HEK293 (cell line): ENCODE measurements at regions not wholly inside any gene's neighbourhood (a gene's known extent, or its start where the extent isn't known, plus 50 kb on each side); places are given as distances from the start of the nearest gene placed in this dataset.

Source experiments
- CTCF ChIA-PET: fragments of 350-600 bp; formaldehyde crosslinking; extraction: SDS; loops from one replicate; lab custom pipeline; 2021; ENCODE audit warnings: antibody characterized with exemption; lab: Yijun Ruan, JAX
- POLR2A ChIA-PET: fragments of 300-600 bp; formaldehyde crosslinking; extraction: SDS; loops from one replicate; lab custom pipeline; 2020; ENCODE audit warnings: antibody characterized with exemption, inconsistent platforms; lab: Yijun Ruan, JAX
- H3K27ac ChIP-seq: fragments of 200-500 bp; sonication (Bioruptor generic); 2 replicates; pipeline ENCODE4 v1.5.1; 2014; ENCODE audit warnings: low read depth, low read length, control low read depth, inconsistent platforms; ENCODE audit errors: extremely low read depth
- H3K36me3 ChIP-seq, 2 experiments: fragments of 200-500 bp in 1 of 2; sonication (Bioruptor generic) in 1 of 2; 1 replicate in 1 of 2; 2 replicates in 1 of 2; pipeline ENCODE4 v1.5.1; 2014 to 2017; ENCODE audit warnings: inconsistent platforms in 2 of 2, low read length in 2 of 2; ENCODE audit not compliant: control insufficient read depth in 2 of 2, insufficient read depth in 1 of 2
- H3K4me1 ChIP-seq: fragments of 200-500 bp; sonication (Bioruptor generic); 2 replicates; pipeline ENCODE4 v1.5.1; 2014; ENCODE audit warnings: mild to moderate bottlenecking, low read length, inconsistent platforms; ENCODE audit not compliant: control insufficient read depth, insufficient read depth
- H3K4me3 ChIP-seq: 2 replicates; pipeline ENCODE4 v1.5.1; 2011; ENCODE audit warnings: low read depth, mild to moderate bottlenecking, control low read depth, low read length, moderate library complexity
- H3K9me3 ChIP-seq: fragments of 200-500 bp; sonication (Bioruptor generic); 2 replicates; pipeline ENCODE4 v1.5.1; 2014; ENCODE audit warnings: low read depth, low read length, inconsistent platforms; ENCODE audit not compliant: control insufficient read depth, insufficient read depth
- GLI2 ChIP-seq: fragments of 450-650 bp; formaldehyde crosslinking; IDR thresholded peaks from 2 replicates; pipeline ENCODE4; 2017; ENCODE audit warnings: missing biosample characterization, missing genetic modification characterization, low read depth, borderline replicate concordance
- KLF16 ChIP-seq: fragments of 450-650 bp; formaldehyde crosslinking; IDR thresholded peaks from 2 replicates; pipeline ENCODE4 v1.5.1; 2017; ENCODE audit warnings: missing biosample characterization, missing genetic modification characterization
- KLF8 ChIP-seq: fragments of 450-650 bp; formaldehyde crosslinking; IDR thresholded peaks from 2 replicates; pipeline ENCODE4 v1.5.1; 2016; ENCODE audit warnings: missing biosample characterization, missing genetic modification characterization
- YY2 ChIP-seq: fragments of 450-650 bp; formaldehyde crosslinking; IDR thresholded peaks from 2 replicates; pipeline ENCODE4 v1.5.1; 2016; ENCODE audit warnings: missing biosample characterization, missing genetic modification characterization
- ZBTB48 ChIP-seq: fragments of 450-650 bp; formaldehyde crosslinking; IDR thresholded peaks from 2 replicates; pipeline ENCODE4 v1.5.1; 2016; ENCODE audit warnings: missing biosample characterization, missing genetic modification characterization
- ZBTB7A ChIP-seq: fragments of 450-650 bp; formaldehyde crosslinking; IDR thresholded peaks from 2 replicates; pipeline ENCODE4 v1.5.1; 2016; ENCODE audit warnings: low read depth, missing biosample characterization, missing genetic modification characterization
- ZFP41 ChIP-seq: fragments of 450-650 bp; formaldehyde crosslinking; IDR thresholded peaks from 2 replicates; pipeline ENCODE4 v1.5.1; 2016; ENCODE audit warnings: missing biosample characterization, missing genetic modification characterization, borderline replicate concordance
- ZNF10 ChIP-seq: fragments of 450-650 bp; formaldehyde crosslinking; IDR thresholded peaks from 2 replicates; pipeline ENCODE4 v1.5.1; 2017; ENCODE audit warnings: missing biosample characterization, missing genetic modification characterization
- ZNF155 ChIP-seq: fragments of 450-650 bp; formaldehyde crosslinking; IDR thresholded peaks from 2 replicates; pipeline ENCODE4 v1.5.1; 2016; ENCODE audit warnings: missing biosample characterization, missing genetic modification characterization
- ZNF157 ChIP-seq: fragments of 450-650 bp; formaldehyde crosslinking; IDR thresholded peaks from 2 replicates; pipeline ENCODE4 v1.5.1; 2016; ENCODE audit warnings: missing biosample characterization, missing genetic modification characterization
- ZNF2 ChIP-seq: fragments of 450-650 bp; formaldehyde crosslinking; IDR thresholded peaks from 2 replicates; pipeline ENCODE4 v1.5.1; 2016; ENCODE audit warnings: missing biosample characterization, missing genetic modification characterization
- ZNF239 ChIP-seq: fragments of 450-650 bp; formaldehyde crosslinking; IDR thresholded peaks from 2 replicates; pipeline ENCODE4 v1.5.1; 2016; ENCODE audit warnings: missing biosample characterization, missing genetic modification characterization
- ZNF37A ChIP-seq: fragments of 450-650 bp; IDR thresholded peaks from 2 replicates; pipeline ENCODE4 v1.5.1; 2018; ENCODE audit warnings: missing biosample characterization, missing genetic modification characterization
- ZNF404 ChIP-seq: fragments of 450-650 bp; formaldehyde crosslinking; IDR thresholded peaks from 2 replicates; pipeline ENCODE4 v1.5.1; 2017; ENCODE audit warnings: missing biosample characterization, missing genetic modification characterization
- ZNF521 ChIP-seq: fragments of 450-650 bp; formaldehyde crosslinking; IDR thresholded peaks from 2 replicates; pipeline ENCODE4 v1.5.1; 2017; ENCODE audit warnings: missing biosample characterization, mild to moderate bottlenecking, missing genetic modification characterization
- ZNF561 ChIP-seq: fragments of 450-650 bp; IDR thresholded peaks from 2 replicates; pipeline ENCODE4 v1.5.1; 2018; ENCODE audit warnings: missing biosample characterization, missing genetic modification characterization, borderline replicate concordance
- ZNF624 ChIP-seq: fragments of 450-650 bp; formaldehyde crosslinking; IDR thresholded peaks from 2 replicates; pipeline ENCODE4 v1.5.1; 2017; ENCODE audit warnings: missing biosample characterization, missing genetic modification characterization
- ZNF639 ChIP-seq: fragments of 450-650 bp; formaldehyde crosslinking; IDR thresholded peaks from 2 replicates; pipeline ENCODE4 v1.5.1; 2016; ENCODE audit warnings: missing biosample characterization, missing genetic modification characterization
- ZNF664 ChIP-seq: fragments of 450-650 bp; formaldehyde crosslinking; IDR thresholded peaks from 2 replicates; pipeline ENCODE4 v1.5.1; 2016; ENCODE audit warnings: missing biosample characterization, missing genetic modification characterization
- ZNF747 ChIP-seq: fragments of 450-650 bp; formaldehyde crosslinking; IDR thresholded peaks from 2 replicates; pipeline ENCODE4 v1.5.1; 2016; ENCODE audit warnings: missing biosample characterization, missing genetic modification characterization
- TF ChIP-seq, protein P1 (sequence below): fragments of 450-650 bp; formaldehyde crosslinking; IDR thresholded peaks from 2 replicates; pipeline ENCODE4 v1.5.1; 2016; ENCODE audit warnings: missing biosample characterization, missing genetic modification characterization
- TF ChIP-seq, protein P2 (sequence below): fragments of 450-650 bp; formaldehyde crosslinking; IDR thresholded peaks from 2 replicates; pipeline ENCODE4 v1.5.0; 2017; ENCODE audit warnings: missing biosample characterization, missing genetic modification characterization, borderline replicate concordance
- TF ChIP-seq, protein P3 (sequence below): fragments of 450-650 bp; formaldehyde crosslinking; IDR thresholded peaks from 2 replicates; pipeline ENCODE4 v1.5.1; 2016; ENCODE audit warnings: missing biosample characterization, missing genetic modification characterization

GRCh38 chr16:26983426-26983825, 83.3 kb upstream of the C16orf82 start (continued):
- TF ChIP-seq, protein P1, sequence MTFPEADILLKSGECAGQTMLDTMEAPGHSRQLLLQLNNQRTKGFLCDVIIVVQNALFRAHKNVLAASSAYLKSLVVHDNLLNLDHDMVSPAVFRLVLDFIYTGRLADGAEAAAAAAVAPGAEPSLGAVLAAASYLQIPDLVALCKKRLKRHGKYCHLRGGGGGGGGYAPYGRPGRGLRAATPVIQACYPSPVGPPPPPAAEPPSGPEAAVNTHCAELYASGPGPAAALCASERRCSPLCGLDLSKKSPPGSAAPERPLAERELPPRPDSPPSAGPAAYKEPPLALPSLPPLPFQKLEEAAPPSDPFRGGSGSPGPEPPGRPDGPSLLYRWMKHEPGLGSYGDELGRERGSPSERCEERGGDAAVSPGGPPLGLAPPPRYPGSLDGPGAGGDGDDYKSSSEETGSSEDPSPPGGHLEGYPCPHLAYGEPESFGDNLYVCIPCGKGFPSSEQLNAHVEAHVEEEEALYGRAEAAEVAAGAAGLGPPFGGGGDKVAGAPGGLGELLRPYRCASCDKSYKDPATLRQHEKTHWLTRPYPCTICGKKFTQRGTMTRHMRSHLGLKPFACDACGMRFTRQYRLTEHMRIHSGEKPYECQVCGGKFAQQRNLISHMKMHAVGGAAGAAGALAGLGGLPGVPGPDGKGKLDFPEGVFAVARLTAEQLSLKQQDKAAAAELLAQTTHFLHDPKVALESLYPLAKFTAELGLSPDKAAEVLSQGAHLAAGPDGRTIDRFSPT (tag by site-specific recombination): no peak
- TF ChIP-seq ZNF561 (tag by site-specific recombination) (no peak), KLF16 (tag by site-specific recombination) (no peak)

GRCh38 chr16:26985100-26986065, 81.3 kb upstream of the C16orf82 start:
- no peaks in the 10 kb centered on the region for H3K4me1 ChIP-seq
- POLR2A ChIA-PET: no interaction called here
- H3K9me3 ChIP-seq: no peaks in the 10 kb centered on the region
- CTCF ChIA-PET: no interaction called here
- no peaks in the 10 kb centered on the region for H3K36me3 ChIP-seq
- TF ChIP-seq ZFP41 (tag by site-specific recombination): no peak
- TF ChIP-seq, protein P2, sequence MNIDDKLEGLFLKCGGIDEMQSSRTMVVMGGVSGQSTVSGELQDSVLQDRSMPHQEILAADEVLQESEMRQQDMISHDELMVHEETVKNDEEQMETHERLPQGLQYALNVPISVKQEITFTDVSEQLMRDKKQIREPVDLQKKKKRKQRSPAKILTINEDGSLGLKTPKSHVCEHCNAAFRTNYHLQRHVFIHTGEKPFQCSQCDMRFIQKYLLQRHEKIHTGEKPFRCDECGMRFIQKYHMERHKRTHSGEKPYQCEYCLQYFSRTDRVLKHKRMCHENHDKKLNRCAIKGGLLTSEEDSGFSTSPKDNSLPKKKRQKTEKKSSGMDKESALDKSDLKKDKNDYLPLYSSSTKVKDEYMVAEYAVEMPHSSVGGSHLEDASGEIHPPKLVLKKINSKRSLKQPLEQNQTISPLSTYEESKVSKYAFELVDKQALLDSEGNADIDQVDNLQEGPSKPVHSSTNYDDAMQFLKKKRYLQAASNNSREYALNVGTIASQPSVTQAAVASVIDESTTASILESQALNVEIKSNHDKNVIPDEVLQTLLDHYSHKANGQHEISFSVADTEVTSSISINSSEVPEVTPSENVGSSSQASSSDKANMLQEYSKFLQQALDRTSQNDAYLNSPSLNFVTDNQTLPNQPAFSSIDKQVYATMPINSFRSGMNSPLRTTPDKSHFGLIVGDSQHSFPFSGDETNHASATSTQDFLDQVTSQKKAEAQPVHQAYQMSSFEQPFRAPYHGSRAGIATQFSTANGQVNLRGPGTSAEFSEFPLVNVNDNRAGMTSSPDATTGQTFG: no peak
- no peak for TF ChIP-seq KLF8 (tag by site-specific recombination)
- TF ChIP-seq ZBTB7A (tag by site-specific recombination): no peak
- TF ChIP-seq, protein P1 (tag by site-specific recombination): no peak
- no peak for TF ChIP-seq ZNF624 (tag by site-specific recombination)
- no peak for TF ChIP-seq ZNF664 (tag by site-specific recombination)
- TF ChIP-seq ZNF37A (tag by site-specific recombination): no peak
- TF ChIP-seq ZNF521: no peak
- TF ChIP-seq ZNF239 (tag by site-specific recombination): no peak
- no peak overlapping the region for H3K27ac ChIP-seq
- H3K4me3 ChIP-seq: no peak overlapping the region

- ChIA-PET CTCF (no interaction called here), POLR2A (no interaction called here)
- Histone ChIP-seq H3K9me3 (no peaks in the 10 kb centered on the region), H3K4me1 (no peaks in the 10 kb centered on the region), H3K4me3 (no peak overlapping the region), H3K36me3 (no peaks in the 10 kb centered on the region), H3K27ac (no peak overlapping the region)
- TF ChIP-seq ZBTB48 (tag by site-specific recombination) (no peak), ZNF155 (tag by site-specific recombination) (no peak), ZNF2 (tag by site-specific recombination) (no peak), ZNF747 (tag by site-specific recombination) (no peak), YY2 (no peak), KLF8 (tag by site-specific recombination) (no peak), ZNF10 (tag by site-specific recombination) (no peak), ZNF639 (tag by site-specific recombination) (no peak), GLI2 (no peak), ZNF157 (tag by site-specific recombination) (no peak), ZNF404 (tag by site-specific recombination) (no peak)
- TF ChIP-seq, protein P3, sequence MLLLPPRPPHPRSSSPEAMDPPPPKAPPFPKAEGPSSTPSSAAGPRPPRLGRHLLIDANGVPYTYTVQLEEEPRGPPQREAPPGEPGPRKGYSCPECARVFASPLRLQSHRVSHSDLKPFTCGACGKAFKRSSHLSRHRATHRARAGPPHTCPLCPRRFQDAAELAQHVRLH (tag by site-specific recombination): no peak
Measured at GRCh38 chr16:26987597-26988010, 79.1 kb upstream of the C16orf82 start.
